ENCODE measurements at regions not wholly inside any gene's neighbourhood (a gene's known extent, or its start where the extent isn't known, plus 50 kb on each side); places are given as distances from the start of the nearest gene placed in this dataset.
"Not testable (repeated sequence)": the region's sequence is repeated elsewhere in the genome, so short reads cannot be mapped to it uniquely, and the experiment has no call there.

DNA sequence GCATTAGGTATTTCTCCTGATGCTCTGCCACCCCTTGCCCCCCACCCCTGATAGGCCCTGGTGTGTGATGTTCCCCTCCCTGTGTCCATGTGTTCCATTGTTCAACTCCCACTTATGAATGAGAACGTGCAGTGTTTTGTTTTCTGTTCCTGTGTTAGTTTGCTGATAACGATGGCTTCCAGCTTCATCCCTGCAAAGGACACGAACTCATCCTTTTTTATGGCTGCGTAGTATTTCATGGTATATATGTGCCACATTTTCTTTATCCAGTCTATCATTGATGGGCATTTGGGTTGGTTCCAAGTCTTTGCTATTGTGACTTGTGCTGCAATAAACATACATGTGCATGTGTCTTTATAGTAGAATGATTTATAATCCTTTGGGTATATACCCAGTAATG, 109.7 kb upstream of the PITX1 start:
- H3K27ac ChIP-seq (ENCODE audit: low read depth, low read length); H3K27me3 ChIP-seq (ENCODE audit: insufficient read depth, low read length); H3K9ac ChIP-seq (ENCODE audit: low read depth, low read length); H3K36me3 ChIP-seq (ENCODE audit: insufficient read depth, low read length); H3K4me3 ChIP-seq (ENCODE audit: low read length); H3K4me1 ChIP-seq (ENCODE audit: insufficient read depth, low read length); H3K9me3 ChIP-seq (ENCODE audit: insufficient read depth, low read depth, low read length): not testable (repeated sequence)
- WGBS, result 89% methylated on average over 2 of the region's 4 CpGs

DNA sequence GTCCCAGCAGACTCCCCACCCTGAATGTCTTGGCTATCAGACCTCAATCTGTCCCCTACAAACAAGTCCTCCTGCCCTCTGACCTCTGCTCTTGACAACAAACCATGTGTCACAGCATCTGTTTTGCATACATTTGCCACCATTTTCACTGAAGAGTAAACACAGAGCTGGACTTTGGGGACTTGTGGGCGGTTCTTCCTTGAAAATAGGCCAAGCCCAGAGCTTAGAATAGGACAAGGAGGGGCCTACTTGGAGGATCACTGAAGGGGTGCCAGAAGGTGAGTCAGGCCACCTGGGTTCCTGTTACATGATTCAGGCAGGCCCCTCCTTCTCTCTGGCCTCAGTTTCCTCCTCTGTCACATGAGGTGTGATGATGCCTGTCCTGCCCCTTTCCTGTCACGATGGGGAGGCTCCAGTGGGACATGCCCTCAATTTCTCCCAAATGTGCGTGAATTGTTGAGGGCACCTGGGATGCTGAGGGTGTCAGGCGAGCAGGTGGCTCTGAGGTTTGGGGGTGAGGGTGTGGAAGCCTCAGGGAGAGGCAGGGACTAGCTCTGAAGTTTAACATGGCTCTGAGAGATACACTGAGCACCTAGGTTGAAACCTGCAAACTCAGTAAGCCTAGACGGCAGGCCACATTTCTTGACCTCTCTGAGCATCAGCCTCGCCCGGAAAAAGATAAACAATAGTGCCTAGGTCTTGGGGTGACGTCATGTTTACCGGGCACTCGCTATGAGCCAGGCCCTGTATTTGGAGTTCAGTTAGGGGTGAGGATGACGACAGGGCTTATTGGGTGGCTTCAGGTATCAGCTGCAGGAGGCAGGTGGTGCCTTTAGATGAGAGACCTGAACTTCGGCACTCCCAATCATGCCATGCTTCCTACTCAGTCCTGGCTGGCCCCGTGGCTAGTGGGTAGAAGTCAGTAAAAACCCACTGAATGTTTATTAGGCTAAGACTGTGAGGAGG, 107.6 kb upstream of the PITX1 start:
- Histone ChIP-seq H3K4me1 (ENCODE audit: insufficient read depth, low read length) (no peaks in the 10 kb centered on the region), H3K4me3 (ENCODE audit: low read length) (no peak overlapping the region), H3K36me3 (ENCODE audit: insufficient read depth, low read length) (no peaks in the 10 kb centered on the region), H3K9ac (ENCODE audit: low read depth, low read length) (no peak overlapping the region), H3K27ac (ENCODE audit: low read depth, low read length) (no peak overlapping the region), H3K9me3 (ENCODE audit: insufficient read depth, low read depth, low read length) (no peaks in the 10 kb centered on the region), H3K27me3 (ENCODE audit: insufficient read depth, low read length) (no peaks in the 10 kb centered on the region)
- 89% methylated on average over 13 of the region's 13 CpGs for WGBS

- no peaks in the 10 kb centered on the region for H3K9me3 ChIP-seq (ENCODE audit: insufficient read depth, low read depth, low read length)
- no peaks in the 10 kb centered on the region for H3K27me3 ChIP-seq (ENCODE audit: insufficient read depth, low read length)
- H3K9ac ChIP-seq (ENCODE audit: low read depth, low read length), result no peak overlapping the region
- WGBS, result 89% methylated on average over 9 of the region's 9 CpGs
- no peaks in the 10 kb centered on the region for H3K36me3 ChIP-seq (ENCODE audit: insufficient read depth, low read length)
- no peak overlapping the region for H3K4me3 ChIP-seq (ENCODE audit: low read length)
- no peaks in the 10 kb centered on the region for H3K4me1 ChIP-seq (ENCODE audit: insufficient read depth, low read length)
- no peak overlapping the region for H3K27ac ChIP-seq (ENCODE audit: low read depth, low read length)
These were observed 106.6 kb upstream of the PITX1 start for GRCh38 chr5:135140446-135141204.

GRCh38 chr5:135139381-135140134, 105.5 kb upstream of the PITX1 start:
- H3K4me1 ChIP-seq (ENCODE audit: insufficient read depth, low read length), result no peaks in the 10 kb centered on the region
- H3K9ac ChIP-seq (ENCODE audit: low read depth, low read length), result no peak overlapping the region

GRCh38 chr5:135138116-135138850, 104.3 kb upstream of the PITX1 start:
- 93% methylated on average over 4 of the region's 4 CpGs for WGBS
- Histone ChIP-seq H3K4me1 (ENCODE audit: insufficient read depth, low read length) (no peaks in the 10 kb centered on the region), H3K27ac (ENCODE audit: low read depth, low read length) (no peak overlapping the region)

More at GRCh38 chr5:135139381-135140134, 105.5 kb upstream of the PITX1 start:
- no peaks in the 10 kb centered on the region for H3K27me3 ChIP-seq (ENCODE audit: insufficient read depth, low read length)
- H3K27ac ChIP-seq (ENCODE audit: low read depth, low read length), result no peak overlapping the region
- 87% methylated on average over 12 of the region's 12 CpGs for WGBS
- no peaks in the 10 kb centered on the region for H3K9me3 ChIP-seq (ENCODE audit: insufficient read depth, low read depth, low read length)
- no peak overlapping the region for H3K4me3 ChIP-seq (ENCODE audit: low read length)
- no peaks in the 10 kb centered on the region for H3K36me3 ChIP-seq (ENCODE audit: insufficient read depth, low read length)

DNA sequence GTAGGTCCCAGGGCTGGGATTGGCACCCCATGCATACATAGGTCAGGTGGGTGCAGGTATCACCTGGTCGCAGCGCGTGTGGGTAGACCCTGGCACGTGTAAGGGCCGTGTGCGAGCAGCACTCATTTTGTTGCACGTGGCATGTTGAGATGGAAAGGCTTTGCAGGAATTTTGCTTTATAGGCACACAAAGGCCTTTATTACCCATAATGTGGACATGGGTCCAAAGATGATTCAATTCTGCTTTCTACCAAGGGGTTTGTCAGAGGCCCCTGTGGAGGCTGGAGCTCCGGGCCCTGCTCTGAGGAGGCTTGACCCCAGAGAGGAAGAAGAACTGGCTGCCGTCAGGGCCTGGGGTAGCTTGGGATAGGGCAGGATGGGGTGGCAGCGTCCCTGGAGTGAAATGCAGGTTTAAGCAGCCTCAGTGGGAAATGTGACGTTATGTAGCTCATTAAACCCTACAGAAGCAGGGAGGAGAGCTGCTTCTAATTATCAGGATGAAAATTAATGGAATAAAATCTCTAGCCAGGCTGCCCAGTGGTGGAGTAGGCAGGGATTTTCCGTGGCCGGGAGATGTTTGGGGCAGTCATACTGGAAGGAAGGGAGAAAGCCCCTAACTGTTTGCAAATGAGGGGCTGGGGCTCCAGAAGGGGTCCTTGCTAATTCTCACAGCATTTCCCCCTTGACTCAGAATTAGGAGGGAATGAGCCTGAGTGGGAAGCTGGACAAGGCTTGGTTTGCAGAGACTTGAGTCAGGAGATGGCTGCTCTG, 103.3 kb upstream of the PITX1 start:
- Histone ChIP-seq H3K36me3 (ENCODE audit: insufficient read depth, low read length) (no peaks in the 10 kb centered on the region), H3K9ac (ENCODE audit: low read depth, low read length) (no peak overlapping the region), H3K9me3 (ENCODE audit: insufficient read depth, low read depth, low read length) (no peaks in the 10 kb centered on the region), H3K27ac (ENCODE audit: low read depth, low read length) (no peak overlapping the region), H3K4me1 (ENCODE audit: insufficient read depth, low read length) (no peaks in the 10 kb centered on the region), H3K4me3 (ENCODE audit: low read length) (no peak overlapping the region), H3K27me3 (ENCODE audit: insufficient read depth, low read length) (no peaks in the 10 kb centered on the region)
- WGBS, result 94% methylated on average over 13 of the region's 13 CpGs

More at GRCh38 chr5:135138116-135138850, 104.3 kb upstream of the PITX1 start:
- no peaks in the 10 kb centered on the region for H3K27me3 ChIP-seq (ENCODE audit: insufficient read depth, low read length)
- H3K9me3 ChIP-seq (ENCODE audit: insufficient read depth, low read depth, low read length), result no peaks in the 10 kb centered on the region
- no peak overlapping the region for H3K9ac ChIP-seq (ENCODE audit: low read depth, low read length)
- no peaks in the 10 kb centered on the region for H3K36me3 ChIP-seq (ENCODE audit: insufficient read depth, low read length)
- H3K4me3 ChIP-seq (ENCODE audit: low read length), result no peak overlapping the region

DNA sequence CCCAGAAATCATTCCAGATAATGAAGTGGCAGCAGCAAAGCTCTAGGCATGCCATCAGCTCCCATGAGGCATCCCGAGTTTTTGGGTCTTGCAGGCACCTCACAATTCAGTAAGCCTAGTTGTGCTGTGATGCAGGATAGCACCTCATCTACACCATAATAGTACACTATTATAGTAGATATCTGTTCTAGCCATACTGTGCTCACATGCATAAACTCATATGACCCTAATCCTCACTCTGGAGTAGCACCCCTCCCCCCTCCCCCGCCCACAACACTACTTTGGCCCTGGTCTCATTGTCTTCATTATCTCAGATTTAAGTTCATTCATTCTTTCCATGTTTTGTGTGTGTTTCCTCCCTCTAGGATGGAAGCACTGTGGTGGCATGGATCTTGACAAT, 102.5 kb upstream of the PITX1 start:
- Histone ChIP-seq H3K27me3 (ENCODE audit: insufficient read depth, low read length) (no peaks in the 10 kb centered on the region), H3K4me3 (ENCODE audit: low read length) (no peak overlapping the region), H3K27ac (ENCODE audit: low read depth, low read length) (no peak overlapping the region), H3K36me3 (ENCODE audit: insufficient read depth, low read length) (no peaks in the 10 kb centered on the region), H3K4me1 (ENCODE audit: insufficient read depth, low read length) (no peaks in the 10 kb centered on the region), H3K9ac (ENCODE audit: low read depth, low read length) (no peak overlapping the region), H3K9me3 (ENCODE audit: insufficient read depth, low read depth, low read length) (no peaks in the 10 kb centered on the region)
- whole genome bisulfite sequencing, result 93% methylated on average over 2 of the region's 2 CpGs

DNA sequence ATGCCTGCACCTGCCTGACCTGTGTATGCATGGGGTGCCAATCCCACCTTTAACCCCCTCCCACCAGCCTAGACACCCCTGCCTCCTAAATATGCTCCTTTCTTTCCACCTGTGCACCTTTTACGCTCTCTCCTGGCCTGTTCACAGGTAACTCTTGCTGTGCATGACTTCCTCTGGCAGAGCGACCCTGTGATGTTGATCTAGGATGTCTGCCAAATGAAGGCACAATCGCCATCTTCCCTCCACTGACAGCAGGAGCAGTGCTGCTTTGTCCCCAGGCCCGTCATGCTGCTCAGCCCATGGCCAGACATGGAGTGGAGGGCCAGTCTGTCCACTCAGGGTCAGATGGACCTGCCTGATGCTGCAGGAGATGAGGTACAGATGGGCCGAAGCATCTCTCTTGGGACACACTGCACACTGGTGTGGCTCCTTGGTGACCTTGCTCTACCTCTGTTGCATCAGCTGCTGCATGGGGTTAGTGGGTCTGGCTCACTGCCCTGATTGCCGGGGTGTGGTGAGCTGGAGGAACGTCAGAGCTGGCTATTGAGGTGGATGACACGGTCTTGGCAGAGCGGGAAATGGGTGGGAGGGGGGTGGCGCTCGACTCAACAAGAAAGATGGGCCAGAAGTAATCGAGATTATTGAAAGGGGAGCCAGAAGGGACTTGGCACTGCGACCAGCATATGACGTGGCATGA, 101.7 kb upstream of the PITX1 start:
- 93% methylated on average over 14 of the region's 14 CpGs for WGBS

GRCh38 chr5:135134691-135135381, 100.8 kb upstream of the PITX1 start:
- H3K9me3 ChIP-seq (ENCODE audit: insufficient read depth, low read depth, low read length), result no peaks in the 10 kb centered on the region
- H3K27me3 ChIP-seq (ENCODE audit: insufficient read depth, low read length), result no peaks in the 10 kb centered on the region
- no peaks in the 10 kb centered on the region for H3K4me1 ChIP-seq (ENCODE audit: insufficient read depth, low read length)
- no peak overlapping the region for H3K4me3 ChIP-seq (ENCODE audit: low read length)
- H3K36me3 ChIP-seq (ENCODE audit: insufficient read depth, low read length), result no peaks in the 10 kb centered on the region
- H3K27ac ChIP-seq (ENCODE audit: low read depth, low read length), result no peak overlapping the region
- WGBS, result 92% methylated on average over 7 of the region's 7 CpGs
- H3K9ac ChIP-seq (ENCODE audit: low read depth, low read length), result no peak overlapping the region

More for the DNA sequence above, 101.7 kb upstream of the PITX1 start:
- no peak overlapping the region for H3K27ac ChIP-seq (ENCODE audit: low read depth, low read length)
- H3K9ac ChIP-seq (ENCODE audit: low read depth, low read length), result no peak overlapping the region
- no peaks in the 10 kb centered on the region for H3K4me1 ChIP-seq (ENCODE audit: insufficient read depth, low read length)
- no peaks in the 10 kb centered on the region for H3K36me3 ChIP-seq (ENCODE audit: insufficient read depth, low read length)
- H3K9me3 ChIP-seq (ENCODE audit: insufficient read depth, low read depth, low read length), result no peaks in the 10 kb centered on the region
- no peaks in the 10 kb centered on the region for H3K27me3 ChIP-seq (ENCODE audit: insufficient read depth, low read length)
- no peak overlapping the region for H3K4me3 ChIP-seq (ENCODE audit: low read length)
